Body of pancreas (tissue), 4 donors: ENCODE measurements at regions not wholly inside any gene's neighbourhood (a gene's known extent, or its start where the extent isn't known, plus 50 kb on each side); places are given as distances from the start of the nearest gene placed in this dataset.

ENCODE experiments used
- ATAC-seq: fragments of 150-250 bp; one replicate; pipeline ENCODE4 v1.9.1; 2016
- DNase-seq, 4 donors: peaks; one replicate each; pipeline ENCODE4 v3.0.0-alpha.2; 2019
- H3K27ac ChIP-seq, 4 donors: fragments of 200-600 bp; sonication (generic); 1 replicate in 3 of 4; 2 replicates in 1 of 4; pipeline versions ENCODE4 v1.5.1 to v1.6.1; 2016 to 2019; ENCODE audit warnings: mild to moderate bottlenecking in 1 of 4, mixed read lengths in 1 of 4, moderate library complexity in 1 of 4
- H3K27me3 ChIP-seq, 2 donors: fragments of 200-600 bp; sonication (generic); one replicate each; pipeline ENCODE4 v1.6.0; 2016; ENCODE audit warnings: mild to moderate bottlenecking in 1 of 2
- H3K36me3 ChIP-seq, 2 donors: fragments of 200-600 bp; sonication (generic); replicated peaks in 1 of 2; 2 replicates each; pipeline ENCODE4 v1.5.1; 2016; ENCODE audit warnings: low read depth in 2 of 2; ENCODE audit not compliant: insufficient read depth in 1 of 2
- H3K4me1 ChIP-seq: fragments of 200-600 bp; sonication (generic); one replicate; pipeline ENCODE4 v1.6.0; 2016
- H3K4me3 ChIP-seq, 2 donors: fragments of 200-600 bp; sonication (generic); 1 replicate in 1 of 2; 2 replicates in 1 of 2; pipeline ENCODE4 v1.5.1; 2016 to 2019
- H3K9me3 ChIP-seq, 3 donors: fragments of 200-600 bp; sonication (generic); 1 replicate in 2 of 3; 2 replicates in 1 of 3; pipeline ENCODE4 v1.5.1; 2016
- POLR2A ChIP-seq, 3 donors: fragments of 450-650 bp; IDR thresholded peaks; one replicate each; pipeline ENCODE4 v1.6.1; 2016; ENCODE audit warnings: antibody characterized with exemption in 3 of 3, mild to moderate bottlenecking in 2 of 3
- WGBS, 2 donors: methylation state at CpG; one replicate each; pipeline ENCODE4 v1.1.5; 2017; 5-methylcytosine and 5-hydroxymethylcytosine counted together
- intact Hi-C: fragments of 100-400 bp; cut with DNase I; formaldehyde crosslinking; loops from one replicate; pipeline ENCODE4 v1.15.1; 2023
- TF ChIP-seq, protein P1 (sequence below), 7 experiments: fragments of 450-650 bp in 4 of 7; fragments of 200-600 bp in 3 of 7; sonication (generic) in 3 of 7; IDR thresholded peaks; one replicate each; pipeline ENCODE4 v1.5.1; 2016 to 2019; ENCODE audit warnings: antibody characterized with exemption in 7 of 7

DNA sequence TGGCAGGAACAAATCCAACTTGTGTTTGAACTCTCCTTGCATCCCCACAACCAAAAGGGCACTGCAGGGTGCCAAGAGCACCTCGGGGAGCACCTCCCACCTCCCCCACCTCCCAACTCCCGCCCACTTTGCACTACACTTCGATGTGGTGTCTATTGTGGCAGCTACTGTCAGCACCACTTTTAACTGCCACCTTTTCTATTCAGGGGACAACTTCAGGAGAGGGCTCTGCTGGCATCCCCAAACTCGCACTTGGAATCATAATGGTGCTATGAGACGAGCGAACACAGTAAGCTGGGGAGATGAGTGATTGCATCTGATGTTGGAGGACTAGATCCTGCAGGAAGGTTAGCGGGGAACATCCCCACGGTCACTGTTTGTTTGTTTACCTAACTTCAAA lies 238.2 kb upstream of the PROX1 start:
- DNase-seq: no peak
- Histone ChIP-seq H3K27me3 (no peaks in the 10 kb centered on the region), H3K36me3 (no peaks in the 10 kb centered on the region), H3K4me1 (peaks cover 21% of the 10 kb centered on the region), H3K27ac (no peak overlapping the region), H3K9me3 (no peaks in the 10 kb centered on the region), H3K4me3 (no peak overlapping the region)
- no peak for ATAC-seq
- intact Hi-C loops: no loop called here
- 71 to 76% methylated on average over 8 of the region's 8 CpGs for WGBS, 2 donors
- no peak for TF ChIP-seq POLR2A (IDR thresholded peaks at IDR 0.05)
- TF ChIP-seq, protein P1, sequence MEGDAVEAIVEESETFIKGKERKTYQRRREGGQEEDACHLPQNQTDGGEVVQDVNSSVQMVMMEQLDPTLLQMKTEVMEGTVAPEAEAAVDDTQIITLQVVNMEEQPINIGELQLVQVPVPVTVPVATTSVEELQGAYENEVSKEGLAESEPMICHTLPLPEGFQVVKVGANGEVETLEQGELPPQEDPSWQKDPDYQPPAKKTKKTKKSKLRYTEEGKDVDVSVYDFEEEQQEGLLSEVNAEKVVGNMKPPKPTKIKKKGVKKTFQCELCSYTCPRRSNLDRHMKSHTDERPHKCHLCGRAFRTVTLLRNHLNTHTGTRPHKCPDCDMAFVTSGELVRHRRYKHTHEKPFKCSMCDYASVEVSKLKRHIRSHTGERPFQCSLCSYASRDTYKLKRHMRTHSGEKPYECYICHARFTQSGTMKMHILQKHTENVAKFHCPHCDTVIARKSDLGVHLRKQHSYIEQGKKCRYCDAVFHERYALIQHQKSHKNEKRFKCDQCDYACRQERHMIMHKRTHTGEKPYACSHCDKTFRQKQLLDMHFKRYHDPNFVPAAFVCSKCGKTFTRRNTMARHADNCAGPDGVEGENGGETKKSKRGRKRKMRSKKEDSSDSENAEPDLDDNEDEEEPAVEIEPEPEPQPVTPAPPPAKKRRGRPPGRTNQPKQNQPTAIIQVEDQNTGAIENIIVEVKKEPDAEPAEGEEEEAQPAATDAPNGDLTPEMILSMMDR (IDR thresholded peaks at IDR 0.05): no peak

DNA sequence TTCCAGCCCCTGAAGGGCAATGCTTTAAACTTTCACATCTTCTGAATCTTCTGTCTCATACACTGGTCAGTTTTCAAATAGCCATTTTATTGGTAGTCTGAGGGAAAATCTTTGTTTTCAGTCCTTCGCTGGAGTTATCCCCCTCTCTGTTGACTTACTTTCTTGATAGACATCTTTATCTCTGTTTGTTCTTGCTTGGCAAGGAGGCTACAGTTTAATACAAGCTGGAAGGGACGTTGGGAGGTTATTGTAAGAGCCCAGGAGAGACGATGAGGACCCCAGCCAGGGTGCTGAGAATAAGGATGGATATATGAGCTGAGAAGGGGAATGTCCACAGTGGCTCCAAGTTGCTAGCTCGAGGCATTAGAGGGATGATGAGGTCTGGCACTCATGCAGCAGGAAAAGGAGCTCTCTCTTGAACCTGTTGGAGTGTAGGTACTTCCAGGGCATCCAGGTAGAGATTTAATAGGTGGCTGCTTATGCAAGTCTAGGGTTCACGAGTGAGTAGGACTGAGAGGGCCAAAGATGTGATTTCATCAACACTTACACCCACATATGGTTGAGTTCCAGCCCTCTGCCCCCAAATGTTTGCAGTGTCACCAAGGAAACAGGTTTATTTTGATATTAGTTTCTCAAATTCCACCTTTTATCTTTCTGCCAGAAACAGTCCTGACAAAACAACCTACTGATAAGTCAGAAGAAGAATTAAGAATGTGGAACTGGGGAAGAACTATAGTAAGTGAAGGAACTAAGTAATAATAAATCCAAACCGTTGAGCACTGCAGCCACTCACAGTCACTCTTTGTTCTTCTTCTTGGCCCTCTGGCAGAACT lies 237.3 kb upstream of the PROX1 start:
- H3K9me3 ChIP-seq: no peaks in the 10 kb centered on the region
- 10 to 18% methylated on average over 6 of the region's 6 CpGs for WGBS, 2 donors
- ATAC-seq: peak; percentile 83
- DNase-seq: peak in 3 of 4 donors; percentile 13 to 31 (median 14)
- TF ChIP-seq, protein P1 (IDR thresholded peaks at IDR 0.05): no peak
- TF ChIP-seq POLR2A (IDR thresholded peaks at IDR 0.05): no peak
- peak overlapping the region in 1 of 4 donors; percentile 55 for H3K27ac ChIP-seq
- H3K27me3 ChIP-seq: no peaks in the 10 kb centered on the region
- H3K36me3 ChIP-seq: no peaks in the 10 kb centered on the region
- peaks cover 21% of the 10 kb centered on the region for H3K4me1 ChIP-seq
- intact Hi-C loops: no loop called here
- no peak overlapping the region for H3K4me3 ChIP-seq

DNA sequence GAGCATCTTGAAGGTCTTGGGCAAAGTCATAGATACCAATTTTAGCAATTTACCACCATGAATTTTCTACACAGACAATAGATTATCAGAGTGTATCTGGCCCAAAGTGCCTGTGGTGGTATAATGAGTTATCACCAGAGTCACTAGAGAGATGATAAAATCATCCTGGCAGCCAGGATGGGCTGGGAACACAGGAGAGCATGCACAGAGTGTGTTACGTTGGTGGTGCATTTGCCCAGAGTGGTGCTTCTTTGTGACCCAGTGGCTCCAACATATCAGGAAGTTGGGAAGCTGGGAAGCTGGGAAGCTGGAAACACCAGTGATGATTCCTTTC lies 236.7 kb upstream of the PROX1 start:
- H3K36me3 ChIP-seq: no peaks in the 10 kb centered on the region
- H3K27me3 ChIP-seq: no peaks in the 10 kb centered on the region
- H3K4me1 ChIP-seq: peaks cover 21% of the 10 kb centered on the region
- no peaks in the 10 kb centered on the region for H3K9me3 ChIP-seq
- TF ChIP-seq POLR2A (IDR thresholded peaks at IDR 0.05): no peak
- TF ChIP-seq, protein P1 (IDR thresholded peaks at IDR 0.05): no peak
- 67 to 73% methylated on average over 1 of the region's 1 CpG for WGBS, 2 donors
- ATAC-seq: no peak
- H3K27ac ChIP-seq: no peak overlapping the region
- intact Hi-C loops: no loop called here
- DNase-seq: no peak
- H3K4me3 ChIP-seq: no peak overlapping the region

DNA sequence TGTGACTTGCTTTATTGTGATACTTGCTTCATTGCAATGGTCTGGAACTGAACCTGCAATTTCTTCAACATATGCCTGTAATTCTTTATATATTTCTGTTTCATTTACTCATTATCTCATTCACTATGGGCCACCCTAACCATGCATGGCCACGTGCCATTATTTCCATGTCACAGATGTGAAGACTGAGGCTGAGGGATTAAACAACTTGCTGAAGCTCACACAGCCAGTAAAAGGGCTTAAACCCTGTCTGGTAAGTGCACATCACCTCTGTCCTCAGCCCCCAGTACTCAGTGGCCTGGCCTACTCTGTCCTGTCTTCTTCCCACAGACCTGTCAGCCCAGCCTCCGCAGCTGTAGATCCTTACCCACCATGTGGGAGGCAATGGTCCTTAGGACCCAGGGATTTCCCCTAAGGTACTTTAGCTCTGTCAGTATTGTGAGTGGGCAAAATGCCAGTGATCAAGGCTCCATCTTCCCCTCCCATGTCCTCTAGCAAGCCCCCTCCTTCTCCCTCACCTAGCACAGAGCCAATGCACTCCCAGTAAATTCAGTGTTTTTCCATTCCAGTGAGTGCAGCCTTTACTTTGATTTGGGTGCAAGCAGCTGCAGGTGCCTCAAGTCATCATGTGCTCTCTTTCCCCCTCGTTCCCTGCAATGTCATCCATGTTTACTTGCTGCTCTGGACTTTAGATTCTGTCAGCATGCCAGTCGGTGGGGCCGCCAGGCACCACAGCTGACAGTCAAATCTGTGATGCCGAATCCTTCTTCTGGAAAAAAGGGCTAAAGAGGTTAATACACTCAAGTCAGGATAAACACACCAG lies 228.2 kb upstream of the PROX1 start:
- ATAC-seq: peak; percentile 45
- Histone ChIP-seq H3K27me3 (no peaks in the 10 kb centered on the region), H3K36me3 (no peaks in the 10 kb centered on the region), H3K4me1 (peaks cover 8% of the 10 kb centered on the region), H3K27ac (no peak overlapping the region), H3K4me3 (no peak overlapping the region), H3K9me3 (no peaks in the 10 kb centered on the region)
- TF ChIP-seq, protein P1 (IDR thresholded peaks at IDR 0.05): no peak
- TF ChIP-seq POLR2A (IDR thresholded peaks at IDR 0.05): no peak
- peak; percentile 25 to 60 (median 37) for DNase-seq
- intact Hi-C loops: no loop called here
- WGBS, 2 donors: 41 to 49% methylated on average over 6 of the region's 6 CpGs
